Activated CD8-positive, alpha-beta memory T cell treated with anti-CD3 and anti-CD28 coated beads, Interleukin-2, amount 50 U/mL, for 24 hours (primary cell): ENCODE measurements at regions not wholly inside any gene's neighbourhood (a gene's known extent, or its start where the extent isn't known, plus 50 kb on each side); places are given as distances from the start of the nearest gene placed in this dataset.

ENCODE experiments used
- DNase-seq: peaks from one replicate; pipeline ENCODE4 v3.0.0-alpha.2; 2020; ENCODE audit errors: extremely low read depth

DNA sequence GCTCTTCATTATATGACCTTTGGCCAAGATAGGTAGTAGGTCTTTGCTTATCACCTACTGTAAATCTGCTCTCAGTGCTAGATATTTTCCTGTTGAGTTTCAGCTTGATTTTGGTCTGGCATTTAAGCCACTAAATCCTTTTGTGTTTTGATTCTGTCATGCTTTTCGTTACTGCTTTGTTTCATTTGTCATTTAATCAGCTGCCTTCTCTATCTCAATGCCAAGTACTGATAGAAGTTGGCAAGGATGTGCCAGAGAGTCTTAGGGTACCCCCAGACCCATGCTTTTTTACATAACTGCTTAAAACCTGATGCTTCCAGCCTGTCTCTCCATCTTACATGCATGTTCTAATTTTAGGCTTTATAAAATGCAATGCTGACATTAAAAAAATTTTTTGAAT lies 300.1 kb upstream of the SASH1 start:
- DNase-seq: no peak

DNA sequence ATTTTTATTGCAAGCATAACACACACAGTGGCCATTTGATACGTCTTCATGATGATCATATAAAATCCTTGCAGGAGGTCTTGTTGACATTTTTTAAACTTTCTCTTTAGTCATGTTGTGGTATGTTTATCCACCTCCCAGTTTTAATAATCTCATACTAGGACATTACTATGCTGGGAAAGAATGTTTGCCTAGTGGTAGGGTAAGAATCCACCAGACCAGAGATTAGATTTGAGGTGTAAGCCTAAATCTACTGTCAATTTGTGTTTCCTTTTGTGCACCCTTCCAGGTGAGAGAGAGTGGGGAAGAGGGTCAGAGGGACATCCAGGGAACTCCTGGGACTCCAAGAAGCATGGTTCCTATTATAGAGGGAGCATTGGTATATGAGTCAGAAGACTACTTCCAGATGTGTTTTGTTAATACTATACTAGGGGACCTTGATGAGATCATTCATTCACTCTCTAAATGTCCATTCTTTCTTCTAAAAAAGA lies 298.3 kb upstream of the SASH1 start:
- DNase-seq: no peak

DNA sequence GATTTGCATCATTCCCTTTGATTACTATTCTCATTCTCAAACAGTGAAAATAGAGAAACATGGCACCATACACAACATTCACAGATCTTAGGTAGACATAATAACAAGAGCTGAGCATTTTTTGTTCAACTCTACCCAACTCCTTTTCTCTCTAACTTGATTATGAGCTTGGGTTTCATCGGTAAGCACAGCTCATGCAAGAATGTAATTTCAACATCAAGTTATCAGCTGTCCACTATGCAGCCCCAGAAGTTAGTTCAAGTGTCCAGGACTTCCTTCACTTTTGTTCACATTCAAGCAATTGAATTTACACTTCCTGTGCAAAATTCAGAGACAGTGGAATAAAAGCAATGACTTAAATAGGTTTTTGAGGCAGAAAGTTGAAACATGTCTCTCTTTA lies 297.7 kb upstream of the SASH1 start:
- DNase-seq: no peak

DNA sequence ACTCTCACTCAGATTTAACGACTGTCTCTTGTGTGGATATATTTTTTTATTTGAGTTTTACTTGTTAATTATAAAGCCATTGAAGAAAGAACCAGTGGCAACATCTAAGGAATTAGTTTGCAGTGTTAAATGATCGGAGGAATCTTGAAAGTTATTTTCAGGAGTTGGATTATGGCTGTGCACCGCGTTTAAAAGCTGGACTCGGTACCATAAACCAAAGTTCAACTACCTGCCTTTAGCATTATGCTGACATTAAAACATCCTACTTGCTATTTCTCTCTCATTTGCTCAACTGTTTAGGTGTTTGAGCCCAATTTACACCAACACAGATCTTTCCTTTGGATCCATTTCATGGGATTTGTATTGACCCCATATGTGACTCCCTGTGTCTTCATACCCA lies 289.4 kb upstream of the SASH1 start:
- DNase-seq: no peak

DNA sequence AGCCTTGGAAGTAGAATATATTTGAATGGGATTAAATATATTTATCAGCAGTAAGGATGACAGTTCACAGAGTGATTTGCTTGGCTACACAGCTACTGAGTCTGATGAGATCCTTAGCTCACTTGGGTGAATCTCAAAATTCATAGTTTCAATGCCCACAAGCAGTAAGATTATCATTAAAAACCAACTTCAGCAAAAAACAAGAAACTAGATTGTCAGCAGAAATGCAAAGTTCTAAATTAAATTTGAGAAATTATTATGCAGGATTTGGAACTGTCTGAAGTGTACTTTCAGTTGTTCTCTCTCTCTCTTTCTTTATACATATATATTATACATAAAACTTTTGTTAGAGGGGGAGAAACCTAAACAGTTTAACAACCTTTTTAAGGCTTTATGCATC lies 288.8 kb upstream of the SASH1 start:
- no peak for DNase-seq

DNA sequence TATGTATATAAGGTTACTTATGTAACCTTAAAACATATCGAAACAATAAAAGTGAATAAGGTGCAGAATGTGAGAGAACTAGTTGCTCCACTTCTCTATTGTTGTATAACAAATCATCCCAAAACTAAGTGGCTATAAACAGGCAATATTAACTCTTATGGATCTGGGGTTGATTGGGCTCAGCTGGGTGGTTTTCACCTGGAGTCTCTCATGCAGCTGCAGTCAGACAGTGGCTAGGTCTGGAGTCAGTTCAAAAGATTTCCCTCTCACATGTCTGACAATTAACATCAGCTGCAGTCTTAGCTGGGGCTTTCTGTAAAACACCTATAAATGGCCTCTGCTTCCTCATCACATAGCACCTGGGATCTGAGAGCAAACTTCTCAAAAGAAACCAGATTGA lies 288.4 kb upstream of the SASH1 start:
- no peak for DNase-seq

DNA sequence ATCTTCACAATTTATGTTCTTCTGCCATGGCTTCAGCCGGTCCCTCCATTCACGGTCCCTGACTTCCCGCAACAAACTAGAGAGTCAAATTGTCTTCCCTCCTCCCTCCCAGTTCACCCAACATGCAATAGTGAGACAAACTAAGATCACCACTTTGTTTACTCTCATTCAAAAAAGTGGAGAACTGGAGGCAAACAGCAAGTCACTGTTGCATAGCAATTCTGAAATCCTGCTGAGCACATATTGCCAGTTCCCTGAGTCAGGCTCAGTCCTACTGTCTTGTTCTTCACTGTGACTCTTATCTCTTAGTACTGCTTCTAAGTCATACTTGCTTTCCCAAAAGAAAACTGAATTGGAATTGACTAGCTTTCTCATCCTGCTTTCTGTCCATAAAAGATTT lies 287.2 kb upstream of the SASH1 start:
- no peak for DNase-seq

DNA sequence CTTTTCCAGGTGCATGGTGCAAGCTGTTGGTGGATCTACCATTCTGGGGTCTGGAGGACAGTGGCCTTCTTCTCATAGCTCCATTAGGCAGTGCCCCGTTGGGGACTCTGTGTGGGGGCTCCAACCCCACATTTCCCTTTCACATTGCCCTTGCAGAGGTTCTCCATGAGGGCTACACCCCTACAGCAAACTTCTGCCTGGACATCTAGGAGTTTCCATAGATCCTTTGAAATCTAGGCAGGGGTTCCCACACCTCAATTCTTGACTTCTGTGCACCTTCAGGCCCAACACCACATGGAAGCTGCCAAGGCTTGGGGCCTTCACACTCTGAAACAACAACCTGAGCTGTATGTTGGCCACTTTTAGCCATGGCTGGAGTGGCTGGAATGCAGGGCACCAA lies 282.8 kb upstream of the SASH1 start:
- no peak for DNase-seq

DNA sequence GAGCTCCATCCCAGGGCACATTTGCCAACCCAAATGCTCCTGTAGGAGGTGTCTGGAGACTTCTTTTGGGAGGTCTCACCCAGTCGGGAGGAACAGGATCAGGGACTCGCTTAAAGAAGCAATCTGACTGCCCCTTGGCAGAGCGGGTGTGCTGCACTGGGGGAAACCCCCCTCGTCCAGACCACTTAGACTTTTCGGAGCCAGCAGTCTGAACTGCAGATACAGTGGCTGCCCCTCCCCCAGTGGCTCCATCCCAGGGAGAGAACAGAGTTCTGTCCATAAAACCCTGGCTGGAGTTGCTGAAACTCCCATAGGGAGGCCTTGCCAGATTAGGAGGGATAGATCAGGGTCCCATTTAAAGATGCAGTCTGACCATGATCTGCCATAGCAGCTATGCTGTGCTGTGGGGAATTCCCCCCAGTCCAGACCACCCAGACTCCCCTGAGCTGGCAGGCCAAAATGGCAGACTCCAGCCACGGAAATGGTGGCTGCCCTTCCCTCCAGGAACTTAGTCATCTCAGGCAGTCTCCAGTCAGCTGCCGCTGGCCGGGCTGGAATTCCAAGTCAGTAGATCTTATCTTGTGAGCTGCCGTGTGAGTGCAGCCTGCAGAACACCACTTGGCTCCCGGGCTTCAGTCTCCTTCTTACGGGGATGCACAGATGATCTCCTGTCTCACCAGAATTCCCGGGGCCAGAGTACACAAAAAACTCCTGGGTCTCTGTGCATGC lies 278.1 kb upstream of the SASH1 start:
- no peak for DNase-seq

DNA sequence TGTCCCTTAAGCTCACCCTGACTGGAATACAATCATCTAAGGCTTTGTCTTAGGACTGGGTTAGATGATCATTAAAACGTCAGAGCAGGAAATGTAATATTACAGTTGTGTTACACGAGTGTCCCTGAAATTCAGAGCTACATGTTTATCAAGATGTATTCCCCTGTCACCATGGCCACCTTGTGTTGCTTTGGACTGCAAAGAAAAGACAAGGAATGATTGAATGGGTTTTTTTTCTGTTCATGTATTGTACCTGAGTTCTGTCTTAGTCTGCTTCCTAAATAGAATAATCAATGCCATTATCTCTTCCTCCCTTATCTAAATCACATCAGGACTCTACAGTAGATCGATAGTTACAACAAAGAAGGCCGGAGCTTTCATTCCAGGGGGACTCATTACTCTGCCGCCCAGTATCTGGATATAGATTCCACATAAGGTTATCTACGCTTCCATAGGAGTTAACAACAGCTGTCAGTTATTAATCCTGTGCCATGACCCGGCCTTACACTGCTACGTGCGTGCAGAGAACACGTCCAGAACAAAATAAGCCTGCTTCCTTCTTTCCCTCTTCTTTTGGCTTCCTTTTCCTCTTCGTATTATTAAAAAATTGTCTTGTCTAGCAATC lies 274.1 kb upstream of the SASH1 start:
- no peak for DNase-seq

DNA sequence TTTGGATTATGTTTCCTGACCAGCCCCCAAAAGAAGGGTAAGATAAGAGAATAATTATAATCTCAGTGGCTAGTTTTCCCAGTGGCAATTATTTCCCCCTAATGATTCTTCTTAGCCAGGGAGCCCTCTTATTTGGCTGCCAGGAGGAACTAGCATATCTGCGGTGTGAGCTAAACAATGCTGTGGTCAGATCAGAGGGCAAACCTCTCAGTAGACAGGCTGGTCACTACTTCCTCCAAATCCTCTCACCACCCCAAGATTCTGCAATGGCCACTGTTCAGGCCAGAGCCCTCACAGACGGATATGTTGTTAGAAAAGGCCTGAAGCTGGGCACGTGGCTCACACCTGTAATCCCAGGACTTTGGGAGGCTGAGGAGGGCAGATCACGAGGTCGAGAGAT lies 273.4 kb upstream of the SASH1 start:
- DNase-seq: no peak

DNA sequence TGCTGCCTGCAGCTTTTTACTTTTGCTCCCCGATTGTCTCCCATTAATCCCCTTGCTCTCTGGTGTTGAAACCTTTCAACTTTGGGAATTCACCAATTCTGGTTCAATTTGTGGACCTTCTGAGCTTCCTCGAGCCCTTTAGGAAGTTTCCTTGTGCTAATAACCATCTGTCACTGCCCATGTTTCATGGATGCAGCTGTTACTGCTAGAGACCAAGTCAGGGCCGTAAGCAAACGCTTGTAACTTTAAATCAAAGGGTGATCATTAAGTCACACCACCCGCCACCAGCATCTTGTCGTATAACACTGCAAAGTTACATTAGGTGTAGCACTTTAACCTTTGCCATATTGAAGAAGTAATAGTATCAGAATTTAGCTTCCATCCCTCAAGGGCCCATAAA lies 268.3 kb upstream of the SASH1 start:
- DNase-seq: no peak

DNA sequence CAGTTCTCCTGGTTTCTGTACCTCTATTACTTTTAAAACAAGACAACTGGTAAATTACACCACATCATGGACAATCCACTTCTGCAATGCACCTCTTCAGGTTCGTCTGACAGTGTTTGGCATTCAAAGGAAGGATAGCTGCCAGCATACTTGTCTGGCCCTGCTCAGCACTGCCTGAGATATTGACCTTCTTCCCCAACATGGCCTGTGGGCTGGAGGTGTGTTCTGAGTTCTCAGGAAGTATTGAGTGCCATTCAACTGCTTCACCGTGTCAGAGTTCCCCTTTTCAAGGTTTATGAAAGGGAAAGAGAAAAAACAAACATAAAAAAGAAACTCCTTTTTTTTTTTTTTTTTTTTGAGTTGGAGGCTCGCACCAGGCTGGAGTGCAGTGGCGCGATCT lies 267.9 kb upstream of the SASH1 start:
- no peak for DNase-seq

DNA sequence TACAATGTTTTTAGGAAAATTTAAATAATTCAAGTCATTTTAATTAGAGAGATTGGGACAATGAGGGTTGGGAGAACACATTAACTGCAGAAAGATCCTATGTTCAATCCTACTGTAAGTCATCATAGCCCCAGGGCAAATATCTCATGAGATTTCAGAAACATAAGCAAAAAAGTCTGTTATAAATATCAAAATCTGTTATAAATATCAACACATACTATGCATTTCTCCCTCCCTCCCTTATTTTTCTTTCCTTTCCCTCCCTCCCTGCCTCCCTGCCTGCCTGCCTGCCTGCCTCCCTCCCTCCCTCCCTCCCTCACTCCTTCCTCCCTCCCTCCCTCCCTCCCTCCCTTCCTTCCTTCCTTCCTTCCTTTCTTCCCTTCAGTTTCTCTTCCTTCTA lies 267.3 kb upstream of the SASH1 start:
- no peak for DNase-seq

DNA sequence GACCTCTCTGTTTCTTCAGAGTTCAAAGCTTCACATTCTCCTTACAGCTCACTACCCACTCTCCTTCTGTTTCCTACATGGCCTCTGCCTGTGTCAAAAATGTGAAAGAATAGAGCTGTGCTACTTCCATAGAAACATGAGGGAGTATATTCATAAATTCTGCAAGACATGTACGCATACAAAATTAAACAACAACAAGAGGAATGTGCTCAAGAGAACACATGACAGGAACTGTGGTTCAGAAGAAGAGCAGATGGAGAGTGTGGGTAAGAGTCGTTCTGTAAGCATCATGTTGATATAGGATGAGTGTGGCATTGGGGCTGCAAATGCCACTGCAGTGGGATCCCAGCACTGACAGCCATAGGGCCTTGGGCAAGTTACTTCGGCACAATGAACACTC lies 266.6 kb upstream of the SASH1 start:
- DNase-seq: no peak

DNA sequence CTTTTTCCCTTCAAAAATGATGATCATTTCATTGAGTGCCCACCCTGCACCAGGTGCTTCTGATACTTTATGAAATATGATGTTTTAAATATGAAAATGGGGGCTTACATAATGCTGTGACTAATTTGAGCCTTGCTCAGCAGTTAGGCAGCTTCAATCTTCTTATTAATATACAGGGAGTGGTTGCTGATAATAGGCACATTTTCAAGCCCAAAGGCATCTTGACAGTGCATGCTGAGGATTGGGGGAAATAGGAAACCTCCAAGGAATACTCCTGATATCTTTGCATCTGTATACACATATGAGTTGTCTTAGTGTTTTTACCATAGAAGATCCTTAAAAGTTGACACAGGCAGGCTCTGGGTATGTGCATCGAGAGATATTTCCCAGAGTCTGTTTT lies 262.3 kb upstream of the SASH1 start:
- DNase-seq: no peak

DNA sequence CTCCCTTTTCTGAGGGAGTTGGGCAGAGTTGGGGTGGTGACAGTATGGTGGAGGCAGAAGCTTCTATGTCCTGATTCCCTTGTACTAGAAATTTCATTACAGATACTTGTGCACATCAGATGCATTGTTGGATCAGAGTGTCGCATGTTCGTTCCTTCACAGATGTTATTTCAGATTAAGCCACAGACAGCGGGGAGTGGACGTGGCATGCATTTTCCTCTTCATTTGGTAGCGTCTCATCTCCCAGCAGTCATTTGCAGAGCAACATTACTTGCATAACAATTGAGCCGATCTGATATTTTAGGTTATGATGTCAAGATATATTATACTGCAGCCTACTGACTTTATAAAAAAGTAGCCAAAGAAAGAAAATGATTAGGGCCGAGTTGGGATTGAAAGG lies 261.6 kb upstream of the SASH1 start:
- DNase-seq: no peak

DNA sequence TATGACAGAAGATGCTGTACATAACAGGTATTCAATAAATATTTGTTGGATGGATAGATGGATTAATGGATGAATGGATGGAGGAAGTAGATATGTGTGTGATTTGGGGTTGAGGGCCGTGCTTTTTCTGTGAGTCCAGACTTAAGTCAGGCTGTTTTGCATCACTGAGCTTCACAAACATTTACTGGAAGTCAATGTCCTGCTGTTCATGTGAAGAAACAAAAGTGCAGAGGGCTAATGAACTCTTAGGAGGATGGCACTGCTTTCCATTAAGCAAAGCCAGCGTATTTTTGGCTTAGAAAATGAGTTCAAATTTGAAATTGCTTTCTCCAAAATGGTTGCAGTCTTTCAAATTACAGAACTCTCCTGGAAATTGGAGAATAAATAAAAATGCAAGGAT lies 260.6 kb upstream of the SASH1 start:
- DNase-seq: no peak

DNA sequence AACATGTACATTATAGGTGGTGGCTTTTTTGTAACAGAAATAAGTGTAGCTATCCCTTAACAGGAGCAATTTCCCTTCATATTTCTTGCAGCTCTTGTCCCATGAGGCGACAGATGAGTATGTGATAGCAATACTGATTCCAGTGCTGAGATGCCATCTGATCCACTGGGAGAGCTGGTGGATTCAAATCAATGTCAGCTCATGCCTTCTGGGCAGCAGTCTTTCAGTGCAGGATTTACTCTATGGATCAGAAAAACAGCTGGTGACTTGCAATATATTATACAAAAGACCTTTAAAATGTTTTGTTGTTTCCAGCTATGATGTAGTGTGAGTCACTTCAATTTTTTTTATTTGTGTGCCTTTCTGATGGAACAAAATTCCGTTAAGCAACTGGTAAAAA lies 259.9 kb upstream of the SASH1 start:
- no peak for DNase-seq

DNA sequence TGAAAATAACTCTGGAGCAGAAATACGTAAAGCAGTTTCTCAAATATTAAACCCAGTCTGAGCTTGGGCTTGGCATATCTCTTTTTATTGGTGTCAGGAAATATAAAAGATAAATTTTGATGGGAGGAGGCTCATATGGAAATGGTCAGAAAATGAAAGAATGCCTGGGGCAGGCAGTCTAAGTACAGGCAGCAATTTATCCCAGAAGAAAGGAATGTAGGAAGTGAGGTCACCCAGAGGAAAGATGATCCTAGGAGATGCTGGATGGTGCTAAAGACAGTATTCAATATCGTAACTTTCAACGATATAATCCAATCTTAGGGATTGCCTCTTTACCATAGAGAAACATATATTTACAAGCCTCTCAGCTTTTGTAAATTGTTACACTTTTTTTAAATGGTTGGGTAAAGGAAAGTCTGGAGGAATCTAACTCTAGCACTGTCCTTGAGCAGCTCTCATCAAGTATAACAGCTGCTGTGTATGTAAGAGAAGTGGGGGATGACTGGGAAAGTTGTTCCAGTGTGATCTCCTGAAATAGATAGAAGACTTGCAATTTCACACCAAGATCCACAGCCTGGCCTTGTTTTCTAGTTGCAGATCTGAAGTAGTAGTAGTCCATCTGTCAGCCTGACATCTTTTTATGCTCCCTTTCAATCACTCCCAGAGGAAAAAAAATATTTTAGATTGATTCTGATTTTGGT lies 256.9 kb upstream of the SASH1 start:
- no peak for DNase-seq

DNA sequence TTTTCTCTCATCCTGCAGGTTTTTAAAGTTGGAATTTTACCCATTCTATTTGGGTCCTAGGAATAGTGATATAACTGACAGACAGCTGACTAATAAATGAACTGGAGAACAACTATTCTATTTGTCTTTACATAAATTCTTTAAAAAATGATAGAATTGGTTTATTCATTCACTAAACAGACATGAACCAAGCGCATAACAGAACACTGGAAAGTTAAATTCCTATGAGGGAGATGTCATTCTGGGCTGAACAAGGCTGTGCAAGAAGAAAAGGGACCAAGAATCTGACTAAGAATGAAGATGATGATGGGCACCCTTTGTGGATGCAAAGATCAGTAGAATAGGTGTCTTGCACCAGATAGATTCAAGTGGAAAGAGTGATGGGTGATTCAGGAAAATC lies 256.3 kb upstream of the SASH1 start:
- DNase-seq: no peak

DNA sequence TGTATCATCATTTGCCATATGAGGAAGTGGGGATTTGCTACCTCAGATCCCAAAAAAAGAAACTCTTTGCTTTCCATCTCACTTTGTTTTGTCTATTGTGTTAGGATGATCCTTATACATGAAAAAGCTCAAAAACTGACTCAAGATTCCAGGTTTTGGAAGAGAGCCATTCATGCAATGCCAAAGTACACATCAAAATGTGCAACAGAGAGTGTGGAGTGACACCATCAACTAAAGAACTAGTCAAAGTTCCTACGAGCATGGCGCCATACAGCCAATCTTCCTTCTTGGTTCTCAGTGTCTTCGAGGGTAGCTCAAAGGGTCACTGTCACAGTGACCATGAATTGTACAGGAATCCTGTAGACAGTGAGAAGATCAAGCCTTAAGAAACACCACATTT lies 255.8 kb upstream of the SASH1 start:
- DNase-seq: no peak

DNA sequence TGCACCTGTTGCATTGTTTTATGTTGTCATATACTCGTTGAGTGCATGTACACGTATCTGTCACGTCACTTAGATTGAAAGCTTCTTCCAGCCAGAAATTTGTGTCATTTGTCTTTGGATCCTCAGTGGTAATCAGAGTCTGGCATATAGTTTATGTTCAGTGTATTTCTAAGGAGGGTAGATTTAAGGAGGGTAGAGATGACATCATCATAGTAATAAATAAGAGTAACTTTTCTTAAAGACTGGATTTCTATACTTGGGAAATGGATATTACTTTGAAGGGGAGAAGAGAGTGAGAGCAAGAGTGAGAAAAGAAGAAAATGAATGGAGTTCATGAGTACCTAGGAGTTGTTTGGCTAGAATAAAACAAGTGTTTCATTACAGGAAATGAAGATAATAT lies 255.0 kb upstream of the SASH1 start:
- DNase-seq: no peak
